ENCODE measurements at regions not wholly inside any gene's neighbourhood (a gene's known extent, or its start where the extent isn't known, plus 50 kb on each side); places are given as distances from the start of the nearest gene placed in this dataset.
"Not testable (repeated sequence)": the region's sequence is repeated elsewhere in the genome, so short reads cannot be mapped to it uniquely, and the experiment has no call there.

DNA sequence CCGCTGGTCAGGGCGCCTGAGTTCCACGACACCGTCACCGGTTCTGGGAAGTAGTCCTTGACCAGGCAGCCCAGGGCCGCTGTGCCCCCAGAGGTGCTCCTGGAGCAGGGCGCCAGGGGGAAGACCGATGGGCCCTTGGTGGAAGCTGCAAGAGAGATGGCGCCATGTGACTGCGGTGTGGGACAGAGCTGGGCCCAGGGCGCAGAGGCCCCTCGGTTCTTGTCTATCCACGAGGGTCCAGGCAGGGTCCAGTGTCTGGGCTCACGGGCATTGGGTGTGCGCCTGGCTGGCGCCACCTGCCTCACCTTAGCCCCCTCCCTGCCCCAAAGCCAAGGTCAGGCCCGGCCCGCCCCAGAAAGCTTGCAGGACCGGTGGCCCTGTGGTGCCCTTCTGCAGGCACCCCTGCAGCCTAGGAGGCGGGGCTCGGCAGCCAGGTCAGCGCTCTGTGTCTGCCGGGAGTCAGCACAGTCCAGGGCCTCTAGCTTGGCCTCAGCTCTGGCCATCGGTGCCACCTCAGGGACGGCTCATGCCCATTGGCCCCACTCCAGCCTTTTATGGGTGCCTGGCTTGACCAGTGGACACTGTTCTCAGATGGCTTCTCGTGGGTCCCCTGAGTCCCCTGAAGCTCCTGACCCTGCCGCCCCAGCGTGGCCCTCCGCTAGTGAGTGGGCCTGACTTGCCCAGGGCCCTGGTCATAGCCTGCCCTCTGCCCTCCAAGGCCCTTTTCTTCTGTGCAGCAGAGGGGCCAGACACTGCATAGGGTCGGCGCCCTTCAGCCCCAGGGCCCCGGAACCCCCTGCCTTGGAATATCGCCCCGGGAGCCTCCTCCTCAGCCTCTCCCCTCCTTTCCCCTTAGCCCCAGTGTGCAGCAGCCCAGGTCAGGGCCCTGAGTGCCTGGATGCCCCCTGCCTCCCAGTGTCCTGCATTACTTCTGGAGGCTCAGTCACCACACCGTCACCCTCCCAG, 245.2 kb downstream of the TMEM121 start:
- H3K9me3 ChIP-seq (ENCODE audit: low read depth, low read length); H3K36me3 ChIP-seq (ENCODE audit: insufficient read depth, low read length); H3K9ac ChIP-seq (ENCODE audit: insufficient read length); H3K27ac ChIP-seq; DNase-seq (ENCODE audit: low read depth, low spot score); H3K4me3 ChIP-seq: not testable (repeated sequence)

DNA sequence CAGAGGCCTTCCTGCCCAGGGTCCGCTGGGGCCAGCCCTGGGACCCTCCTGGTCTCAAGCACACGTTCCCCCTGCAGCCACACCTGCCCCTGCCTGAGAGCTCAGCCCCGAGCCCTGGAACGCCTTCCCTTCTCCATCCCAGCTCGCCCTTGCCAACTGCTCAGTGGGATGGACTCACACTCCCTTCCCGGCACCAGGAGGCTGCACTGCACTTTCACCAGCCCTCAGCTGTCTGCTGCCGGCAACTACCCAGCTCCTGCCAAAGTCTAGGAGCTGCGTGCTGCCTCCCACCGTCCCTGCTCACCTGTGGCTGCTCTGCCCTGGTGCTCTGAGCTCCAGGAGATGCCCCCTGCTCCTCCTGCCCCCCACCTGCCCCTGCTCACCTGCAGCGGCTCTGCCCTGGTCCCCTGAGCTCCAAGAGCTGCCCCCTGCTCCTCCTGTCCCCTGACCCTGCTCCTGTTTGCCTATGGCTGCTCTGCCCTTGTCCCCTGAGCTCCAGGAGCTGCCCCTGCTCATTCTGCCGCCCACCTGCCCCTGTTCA, 246.4 kb downstream of the TMEM121 start:
- not testable (repeated sequence) for H3K4me3 ChIP-seq; H3K27ac ChIP-seq; H3K36me3 ChIP-seq (ENCODE audit: insufficient read depth, low read length); DNase-seq (ENCODE audit: low read depth, low spot score); H3K9me3 ChIP-seq (ENCODE audit: low read depth, low read length); H3K9ac ChIP-seq (ENCODE audit: insufficient read length)

- H3K4me3 ChIP-seq: no peak overlapping the region
These were observed 247.2 kb downstream of the TMEM121 start for GRCh38 chr14:105773584-105773983.

GRCh38 chr14:105774001-105774400, 247.6 kb downstream of the TMEM121 start:
- Histone ChIP-seq H3K27ac (no peak overlapping the region), H3K9me3 (ENCODE audit: low read depth, low read length) (no peaks in the 10 kb centered on the region), H3K36me3 (ENCODE audit: insufficient read depth, low read length) (no peaks in the 10 kb centered on the region), H3K9ac (ENCODE audit: insufficient read length) (no peak overlapping the region), H3K4me3 (no peak overlapping the region)
- no peak for DNase-seq (ENCODE audit: low read depth, low spot score)
- TF ChIP-seq POLR2AphosphoS5 (IDR thresholded peaks at IDR 0.05; ENCODE audit: borderline replicate concordance, low read depth, low read length): no peak
- TF ChIP-seq EZH2 (IDR thresholded peaks at IDR 0.05): no peak

More at GRCh38 chr14:105773584-105773983, 247.2 kb downstream of the TMEM121 start:
- Histone ChIP-seq H3K27ac (no peak overlapping the region), H3K36me3 (ENCODE audit: insufficient read depth, low read length) (no peaks in the 10 kb centered on the region), H3K9me3 (ENCODE audit: low read depth, low read length) (no peaks in the 10 kb centered on the region), H3K9ac (ENCODE audit: insufficient read length) (no peak overlapping the region)
- no peak for TF ChIP-seq POLR2AphosphoS5 (IDR thresholded peaks at IDR 0.05; ENCODE audit: borderline replicate concordance, low read depth, low read length)
- TF ChIP-seq FOXP2 (optimal IDR thresholded peaks at IDR 0.05; ENCODE audit: control extremely low read depth, extremely low read length, insufficient read depth): no peak
- TF ChIP-seq EZH2 (IDR thresholded peaks at IDR 0.05): no peak
- DNase-seq (ENCODE audit: low read depth, low spot score): no peak

DNA sequence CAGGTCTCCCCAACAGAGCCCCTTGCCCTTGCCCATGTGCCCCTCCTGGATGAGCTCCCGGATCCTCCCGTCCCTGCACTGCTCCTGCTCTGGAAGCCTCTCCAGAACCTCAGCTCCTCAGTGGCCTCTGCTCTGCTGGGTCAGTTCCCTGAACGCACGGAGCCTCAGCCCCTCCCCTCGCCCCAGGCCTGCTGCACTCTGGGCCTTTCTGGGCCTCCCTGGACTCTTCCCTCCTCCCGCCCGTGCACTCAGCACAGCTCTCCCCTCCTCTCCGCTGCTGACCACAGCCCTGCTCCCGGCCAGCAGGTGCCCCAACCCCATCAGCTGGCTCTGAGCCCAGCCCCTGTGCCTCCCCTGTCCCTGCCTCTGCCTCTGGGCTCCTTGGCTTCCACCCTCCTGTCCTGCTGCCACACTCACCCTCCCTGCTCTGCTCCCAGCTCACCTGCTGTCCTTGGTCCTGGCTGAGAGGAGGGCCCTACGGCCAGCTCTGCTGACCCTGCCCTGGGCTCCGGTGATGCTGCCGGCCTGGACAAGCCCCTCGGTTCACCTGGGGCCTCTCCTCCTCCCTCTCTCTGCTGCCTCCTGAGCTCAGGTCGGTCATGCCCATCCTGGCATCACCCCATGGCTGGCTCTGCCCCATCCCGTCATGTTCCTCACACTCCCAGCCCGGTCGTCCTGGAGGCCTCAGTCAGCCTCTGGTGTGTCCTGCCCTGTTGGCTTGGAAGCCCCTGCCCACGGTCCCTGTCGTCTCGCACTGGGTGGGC, 248.4 kb downstream of the TMEM121 start:
- H3K4me3 ChIP-seq; DNase-seq (ENCODE audit: low read depth, low spot score); H3K27ac ChIP-seq; H3K36me3 ChIP-seq (ENCODE audit: insufficient read depth, low read length); H3K9me3 ChIP-seq (ENCODE audit: low read depth, low read length); H3K9ac ChIP-seq (ENCODE audit: insufficient read length): not testable (repeated sequence)

DNA sequence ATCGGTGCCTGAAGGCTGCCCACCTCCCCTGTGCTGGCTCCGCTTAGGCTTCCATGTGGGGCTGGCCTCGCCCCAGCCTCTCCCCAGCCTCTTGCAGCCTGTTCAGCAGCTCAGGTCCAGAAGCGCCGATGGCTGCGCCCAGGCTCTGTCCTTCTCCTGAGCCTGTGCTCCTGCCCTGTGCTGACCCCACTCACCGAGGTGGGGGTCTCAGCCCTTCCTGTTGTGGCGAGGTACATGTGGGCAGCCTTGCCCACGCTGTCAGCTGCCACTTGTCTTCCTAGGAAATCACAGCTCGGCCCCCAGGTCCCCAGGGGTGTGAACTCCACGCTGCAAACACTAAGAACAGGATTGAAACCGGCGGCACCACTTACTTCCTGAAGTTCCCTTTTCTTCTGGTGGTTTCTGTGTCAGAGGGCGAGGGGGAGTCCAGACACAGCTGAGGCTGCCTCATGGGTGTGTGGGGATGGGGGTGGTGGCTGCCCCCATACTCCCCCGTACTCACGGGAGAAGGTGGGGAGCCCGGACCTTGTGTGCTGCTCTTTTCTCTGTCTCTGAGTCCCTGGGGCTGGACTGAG, 249.1 kb downstream of the TMEM121 start:
- not testable (repeated sequence) for H3K27ac ChIP-seq; H3K9me3 ChIP-seq (ENCODE audit: low read depth, low read length); DNase-seq (ENCODE audit: low read depth, low spot score); H3K36me3 ChIP-seq (ENCODE audit: insufficient read depth, low read length); H3K9ac ChIP-seq (ENCODE audit: insufficient read length); H3K4me3 ChIP-seq

DNA sequence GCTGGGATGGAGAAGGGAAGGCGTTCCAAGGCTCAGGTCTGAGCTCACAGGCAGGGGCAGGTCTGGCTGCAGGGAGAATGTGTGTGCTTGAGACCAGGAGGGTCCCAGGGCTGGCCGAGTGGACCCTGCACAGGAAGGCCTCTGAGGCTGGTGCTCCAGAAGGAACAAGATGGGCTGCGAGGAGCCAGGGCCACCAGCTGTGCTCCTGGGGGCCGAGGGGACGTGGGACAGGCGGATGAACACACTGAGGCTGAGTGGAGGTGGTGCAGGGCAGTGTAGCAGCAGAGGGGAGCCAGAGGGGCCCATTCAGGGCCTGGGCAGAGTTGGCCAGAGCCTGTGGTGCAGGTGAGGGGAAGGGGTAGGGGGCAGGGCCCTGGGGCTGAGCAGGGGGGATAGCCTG, 249.7 kb downstream of the TMEM121 start:
- not testable (repeated sequence) for DNase-seq (ENCODE audit: low read depth, low spot score); H3K36me3 ChIP-seq (ENCODE audit: insufficient read depth, low read length); H3K9ac ChIP-seq (ENCODE audit: insufficient read length); H3K9me3 ChIP-seq (ENCODE audit: low read depth, low read length); H3K4me3 ChIP-seq; H3K27ac ChIP-seq

DNA sequence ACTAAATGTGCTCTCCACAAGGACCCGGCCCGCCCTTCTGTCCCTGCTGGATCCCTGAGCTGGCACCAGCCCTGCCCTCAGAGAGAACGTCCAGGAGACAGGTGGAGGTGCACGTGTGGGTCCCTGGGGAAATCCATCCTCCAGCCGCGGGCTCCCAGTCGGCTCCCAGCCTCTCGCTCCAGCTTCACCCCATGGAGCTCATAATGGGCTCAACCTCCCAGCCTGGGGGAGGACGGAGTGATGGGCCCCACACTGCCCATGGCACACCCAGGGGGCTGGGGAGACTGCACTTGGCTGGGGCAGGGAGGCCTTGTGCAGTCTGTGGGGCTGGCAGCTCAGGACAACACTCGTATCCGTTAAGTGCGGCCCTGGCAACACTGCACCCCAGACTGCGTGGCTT, 250.5 kb downstream of the TMEM121 start:
- Histone ChIP-seq H3K9ac (ENCODE audit: insufficient read length) (no peak overlapping the region), H3K36me3 (ENCODE audit: insufficient read depth, low read length) (no peaks in the 10 kb centered on the region), H3K27ac (no peak overlapping the region), H3K9me3 (ENCODE audit: low read depth, low read length) (no peaks in the 10 kb centered on the region), H3K4me3 (no peak overlapping the region)
- TF ChIP-seq FOXP2 (optimal IDR thresholded peaks at IDR 0.05; ENCODE audit: control extremely low read depth, extremely low read length, insufficient read depth) (no peak), EZH2 (IDR thresholded peaks at IDR 0.05) (no peak), POLR2AphosphoS5 (IDR thresholded peaks at IDR 0.05; ENCODE audit: borderline replicate concordance, low read depth, low read length) (no peak)
- no peak for DNase-seq (ENCODE audit: low read depth, low spot score)

DNA sequence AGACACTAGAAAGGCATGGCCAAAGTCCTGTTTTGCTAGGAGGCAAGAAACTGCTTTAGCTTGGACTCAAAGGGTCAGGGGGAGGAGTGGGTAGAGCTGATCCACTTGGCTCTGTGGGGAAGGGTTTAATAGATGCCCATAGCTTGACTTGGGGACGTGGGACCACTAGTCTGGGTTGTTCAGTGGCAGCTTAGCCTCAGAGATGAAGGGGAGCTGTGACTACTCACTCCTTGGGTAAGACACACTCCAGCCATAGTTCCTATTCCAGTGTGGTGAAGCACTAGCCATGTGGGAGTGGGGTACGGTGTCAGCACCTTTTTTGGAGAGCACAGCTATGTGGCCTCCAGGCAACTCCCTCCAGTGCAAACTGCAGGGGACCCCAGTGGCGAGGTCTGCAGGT, 257.3 kb downstream of the TMEM121 start:
- DNase-seq (ENCODE audit: low read depth, low spot score): no peak
- Histone ChIP-seq H3K4me3 (no peak overlapping the region), H3K27ac (no peak overlapping the region), H3K9me3 (ENCODE audit: low read depth, low read length) (no peaks in the 10 kb centered on the region), H3K36me3 (ENCODE audit: insufficient read depth, low read length) (no peaks in the 10 kb centered on the region), H3K9ac (ENCODE audit: insufficient read length) (no peak overlapping the region)
- no peak for TF ChIP-seq FOXP2 (optimal IDR thresholded peaks at IDR 0.05; ENCODE audit: control extremely low read depth, extremely low read length, insufficient read depth)
- TF ChIP-seq EZH2 (IDR thresholded peaks at IDR 0.05): no peak
- no peak for TF ChIP-seq POLR2AphosphoS5 (IDR thresholded peaks at IDR 0.05; ENCODE audit: borderline replicate concordance, low read depth, low read length)

Data from SK-N-MC (cell line).